Natural killer cell treated with Interleukin-12 subunit alpha and Interleukin-12 subunit beta and Interleukin-15 and Interleukin-18, amount 100 ng/mL, for 72 hours (primary cell): ENCODE measurements at regions not wholly inside any gene's neighbourhood (a gene's known extent, or its start where the extent isn't known, plus 50 kb on each side); places are given as distances from the start of the nearest gene placed in this dataset.
A peak's percentile ranks its signal among the peaks of the same experiment; 100 is the strongest.

Source experiments
- ATAC-seq, 2 donors: fragments of 150-1000 bp; cut with Tn5 transposase in 1 of 2; sonication (Bioruptor Pico), chemical (Tn5 transposase) in 1 of 2; 2 replicates each; pipeline ENCODE4 v1.10.0; 2021
- DNase-seq: peaks from one replicate; pipeline ENCODE4 v3.0.0; 2022; ENCODE audit warnings: low spot score
- H3K27ac Mint-ChIP-seq, 2 donors: 1 replicate in 1 of 2; 2 replicates in 1 of 2; pipeline ENCODE4 v1.8.0; 2022; ENCODE audit warnings: mixed read lengths in 2 of 2, mild to moderate bottlenecking in 1 of 2, moderate library complexity in 1 of 2
- H3K27me3 Mint-ChIP-seq, 2 donors: 1 replicate in 1 of 2; 2 replicates in 1 of 2; pipeline ENCODE4 v1.8.0; 2022; ENCODE audit warnings: mixed read lengths in 2 of 2
- H3K36me3 Mint-ChIP-seq: one replicate; pipeline ENCODE4 v1.8.0; 2022; ENCODE audit warnings: mixed read lengths
- H3K4me1 Mint-ChIP-seq, 2 donors: 1 replicate in 1 of 2; 2 replicates in 1 of 2; pipeline ENCODE4 v1.8.0; 2022; ENCODE audit warnings: low read depth in 2 of 2, mixed read lengths in 2 of 2, mild to moderate bottlenecking in 1 of 2
- H3K4me3 Mint-ChIP-seq: one replicate; pipeline ENCODE4 v1.8.0; 2022; ENCODE audit warnings: mixed read lengths
- H3K9me3 Mint-ChIP-seq: 2 replicates; pipeline ENCODE4 v1.8.0; 2022; ENCODE audit warnings: mixed read lengths

GRCh38 chr9:109893241-109893640, 113.2 kb downstream of the PALM2AKAP2 start:
- Mint-ChIP-seq H3K4me1 (peaks cover 0 to 17% of the 10 kb centered on the region in 2 donors), H3K27ac (no peak overlapping the region), H3K9me3 (no peaks in the 10 kb centered on the region), H3K4me3 (peak overlapping the region; percentile 36), H3K27me3 (peaks cover 0 to 2% of the 10 kb centered on the region in 2 donors), H3K36me3 (no peaks in the 10 kb centered on the region)
- ATAC-seq: no peak
- no peak for DNase-seq

- peak overlapping the region; percentile 59 for H3K4me3 Mint-ChIP-seq
- H3K36me3 Mint-ChIP-seq: no peaks in the 10 kb centered on the region
- no peaks in the 10 kb centered on the region for H3K9me3 Mint-ChIP-seq
- peaks cover 8 to 12% of the 10 kb centered on the region in 2 donors for H3K27me3 Mint-ChIP-seq
- ATAC-seq: peak; percentile 54 to 71
- H3K27ac Mint-ChIP-seq: peak overlapping the region in 1 of 2 donors; percentile 70
- DNase-seq: no peak
- H3K4me1 Mint-ChIP-seq: peaks cover 0 to 17% of the 10 kb centered on the region in 2 donors
These were observed 114.5 kb downstream of the PALM2AKAP2 start for GRCh38 chr9:109894473-109894872.

GRCh38 chr9:109894921-109895758, 115.1 kb downstream of the PALM2AKAP2 start:
- ATAC-seq: peak; percentile 50 to 69
- Mint-ChIP-seq H3K4me1 (peaks cover 0 to 14% of the 10 kb centered on the region in 2 donors), H3K27me3 (peaks cover 13 to 16% of the 10 kb centered on the region in 2 donors), H3K9me3 (no peaks in the 10 kb centered on the region), H3K36me3 (no peaks in the 10 kb centered on the region), H3K4me3 (peak overlapping the region; percentile 59), H3K27ac (peak overlapping the region; percentile 42 to 70)
- DNase-seq: no peak

GRCh38 chr9:109901201-109901600, 121.2 kb downstream of the PALM2AKAP2 start:
- peaks cover 11 to 16% of the 10 kb centered on the region in 2 donors for H3K27me3 Mint-ChIP-seq
- H3K9me3 Mint-ChIP-seq: no peaks in the 10 kb centered on the region
- DNase-seq (no peak), ATAC-seq (no peak)
- no peaks in the 10 kb centered on the region for H3K36me3 Mint-ChIP-seq
- no peak overlapping the region for H3K4me3 Mint-ChIP-seq
- H3K27ac Mint-ChIP-seq: no peak overlapping the region
- H3K4me1 Mint-ChIP-seq: no peaks in the 10 kb centered on the region

- Mint-ChIP-seq H3K4me1 (no peaks in the 10 kb centered on the region), H3K27ac (no peak overlapping the region), H3K36me3 (no peaks in the 10 kb centered on the region), H3K4me3 (no peak overlapping the region), H3K27me3 (peaks cover 11 to 13% of the 10 kb centered on the region in 2 donors), H3K9me3 (no peaks in the 10 kb centered on the region)
- no peak for DNase-seq
- ATAC-seq: peak; percentile 60 to 68
These were observed 123.6 kb downstream of the PALM2AKAP2 start for GRCh38 chr9:109903515-109904138.

- DNase-seq: no peak
- Mint-ChIP-seq H3K27me3 (peaks cover 2 to 5% of the 10 kb centered on the region in 2 donors), H3K4me1 (no peaks in the 10 kb centered on the region), H3K4me3 (no peak overlapping the region), H3K36me3 (no peaks in the 10 kb centered on the region), H3K9me3 (no peaks in the 10 kb centered on the region), H3K27ac (no peak overlapping the region)
- ATAC-seq: no peak
These were observed 124.7 kb downstream of the PALM2AKAP2 start for GRCh38 chr9:109904666-109905065.

GRCh38 chr9:109905472-109905871, 125.5 kb downstream of the PALM2AKAP2 start:
- Mint-ChIP-seq H3K27ac (no peak overlapping the region), H3K4me1 (no peaks in the 10 kb centered on the region), H3K36me3 (no peaks in the 10 kb centered on the region), H3K4me3 (no peak overlapping the region), H3K27me3 (peaks cover 0 to 2% of the 10 kb centered on the region in 2 donors), H3K9me3 (no peaks in the 10 kb centered on the region)
- no peak for ATAC-seq
- DNase-seq: no peak

GRCh38 chr9:109906766-109907382, 126.9 kb downstream of the PALM2AKAP2 start:
- Mint-ChIP-seq H3K4me1 (no peaks in the 10 kb centered on the region), H3K4me3 (no peak overlapping the region), H3K9me3 (no peaks in the 10 kb centered on the region), H3K36me3 (no peaks in the 10 kb centered on the region), H3K27me3 (peaks cover 0 to 2% of the 10 kb centered on the region in 2 donors), H3K27ac (no peak overlapping the region)
- no peak for DNase-seq
- no peak for ATAC-seq

- H3K36me3 Mint-ChIP-seq: no peaks in the 10 kb centered on the region
- DNase-seq (no peak), ATAC-seq (no peak)
- H3K4me1 Mint-ChIP-seq: no peaks in the 10 kb centered on the region
- H3K27ac Mint-ChIP-seq: no peak overlapping the region
- no peak overlapping the region for H3K4me3 Mint-ChIP-seq
- H3K27me3 Mint-ChIP-seq: peaks cover 0 to 2% of the 10 kb centered on the region in 2 donors
- no peaks in the 10 kb centered on the region for H3K9me3 Mint-ChIP-seq
These were observed 127.4 kb downstream of the PALM2AKAP2 start for GRCh38 chr9:109907400-109907799.

- DNase-seq (no peak), ATAC-seq (no peak)
- Mint-ChIP-seq H3K4me3 (no peak overlapping the region), H3K9me3 (no peaks in the 10 kb centered on the region), H3K4me1 (no peaks in the 10 kb centered on the region), H3K27ac (no peak overlapping the region), H3K27me3 (peaks cover 0 to 2% of the 10 kb centered on the region in 2 donors), H3K36me3 (no peaks in the 10 kb centered on the region)
These were observed 127.9 kb downstream of the PALM2AKAP2 start for GRCh38 chr9:109907810-109908458.

- Mint-ChIP-seq H3K27ac (no peak overlapping the region), H3K4me3 (no peak overlapping the region), H3K27me3 (peaks cover 0 to 2% of the 10 kb centered on the region in 2 donors), H3K9me3 (no peaks in the 10 kb centered on the region), H3K36me3 (no peaks in the 10 kb centered on the region), H3K4me1 (no peaks in the 10 kb centered on the region)
- ATAC-seq (no peak), DNase-seq (no peak)
These were observed 128.7 kb downstream of the PALM2AKAP2 start for GRCh38 chr9:109908459-109909390.

GRCh38 chr9:109910671-109911518, 130.9 kb downstream of the PALM2AKAP2 start:
- DNase-seq (no peak), ATAC-seq (peak; percentile 31 to 52)
- Mint-ChIP-seq H3K27me3 (peaks cover 0 to 6% of the 10 kb centered on the region in 2 donors), H3K4me3 (no peak overlapping the region), H3K27ac (no peak overlapping the region), H3K9me3 (no peaks in the 10 kb centered on the region), H3K4me1 (no peaks in the 10 kb centered on the region), H3K36me3 (no peaks in the 10 kb centered on the region)
